ENCODE measurements at regions not wholly inside any gene's neighbourhood (a gene's known extent, or its start where the extent isn't known, plus 50 kb on each side); places are given as distances from the start of the nearest gene placed in this dataset.

GRCh38 chr4:138692411-138692810, 323.2 kb upstream of the NOCT start:
- Histone ChIP-seq H3K4me3 (replicated peaks in 1 of 3; ENCODE audit: insufficient read depth in 1 of 3, low read depth in 1 of 3, low read length in 3 of 3) (no peak overlapping the region), H3K79me2 (ENCODE audit: control insufficient read depth, insufficient read depth, low read length) (no peaks in the 10 kb centered on the region), H3K9me3 (replicated peaks; ENCODE audit: control insufficient read depth, insufficient read depth, low read length) (no peaks in the 10 kb centered on the region), H3K9ac (replicated peaks; ENCODE audit: extremely low read depth, insufficient read depth, low read length) (no peak overlapping the region), H3K9me1 (replicated peaks; ENCODE audit: control insufficient read depth, extremely low read depth, insufficient read depth, low read length) (no peaks in the 10 kb centered on the region), H3K4me1 (ENCODE audit: control insufficient read depth, extremely low read depth, insufficient read depth, low read length) (no peaks in the 10 kb centered on the region), H3K27me3 (ENCODE audit: control insufficient read depth in 2 of 2, insufficient read depth in 2 of 2, low read length in 2 of 2) (peaks cover 2 to 5% of the 10 kb centered on the region in 2 experiments), H3K27ac (ENCODE audit: insufficient read depth, low read depth, low read length) (no peak overlapping the region), H3K36me3 (ENCODE audit: control insufficient read depth in 2 of 2, extremely low read depth in 1 of 2, insufficient read depth in 2 of 2, low read length in 2 of 2) (no peaks in the 10 kb centered on the region), H2AFZ (ENCODE audit: low read depth, low read length) (no peak overlapping the region), H4K20me1 (replicated peaks; ENCODE audit: control insufficient read depth, extremely low read depth, insufficient read depth, low read length) (no peaks in the 10 kb centered on the region), H3K4me2 (ENCODE audit: insufficient read depth, low read length) (no peak overlapping the region)
- TF ChIP-seq FOS (IDR thresholded peaks at IDR 0.05; ENCODE audit: borderline replicate concordance, insufficient read depth, low read length) (no peak), GATA2 (IDR thresholded peaks at IDR 0.05; ENCODE audit: insufficient read depth, insufficient read length, low read depth, low read length) (no peak), POLR2A (IDR thresholded peaks at IDR 0.05; ENCODE audit: low read depth, low read length) (no peak), EZH2 (IDR thresholded peaks at IDR 0.05; ENCODE audit: borderline replicate concordance, low read depth, low read length, severe bottlenecking) (no peak), MYC (IDR thresholded peaks at IDR 0.05; ENCODE audit: low read depth, low read length) (no peak), MAX (IDR thresholded peaks at IDR 0.05; ENCODE audit: insufficient read depth, insufficient read length) (no peak), CTCF (IDR thresholded peaks at IDR 0.05; ENCODE audit: extremely low read depth in 1 of 2, insufficient read depth in 1 of 2, low read depth in 1 of 2, low read length in 2 of 2) (no peak), POLR2AphosphoS5 (IDR thresholded peaks at IDR 0.05; ENCODE audit: insufficient read depth, low read depth, low read length) (no peak), JUN (IDR thresholded peaks at IDR 0.05; ENCODE audit: borderline replicate concordance, insufficient read depth, insufficient read length, low read depth) (no peak)
- intact Hi-C loops (cut with micrococcal nuclease) (no loop called here), dilution Hi-C loops (cut with MboI; ENCODE audit: extremely low pct_ligation_motif_present, low sequenced_read_pairs) (no loop called here)
- no TSS peak for BruUV-seq (replicated peaks)
- DNase-seq (ENCODE audit: low read depth, low spot score) (no peak), FAIRE-seq (no peak)
- ChIA-PET CTCF (interaction anchor here (2.2 kb wide), 1 partner anchor 12 kb away, joined by 9 read pairs; no protein-coding TSS in a partner anchor), POLR2A (no interaction called here)
